Ureter (tissue), 1 donor: ENCODE measurements at regions not wholly inside any gene's neighbourhood (a gene's known extent, or its start where the extent isn't known, plus 50 kb on each side); places are given as distances from the start of the nearest gene placed in this dataset.
"Not testable (repeated sequence)": the region's sequence is repeated elsewhere in the genome, so short reads cannot be mapped to it uniquely, and the experiment has no call there.

Experiments used
- DNase-seq: peaks from one replicate; pipeline ENCODE4 v3.0.0-alpha.2; 2020; ENCODE audit warnings: low spot score
- donor health status: DM: yes; HTN: yes; CAD: no.

DNA sequence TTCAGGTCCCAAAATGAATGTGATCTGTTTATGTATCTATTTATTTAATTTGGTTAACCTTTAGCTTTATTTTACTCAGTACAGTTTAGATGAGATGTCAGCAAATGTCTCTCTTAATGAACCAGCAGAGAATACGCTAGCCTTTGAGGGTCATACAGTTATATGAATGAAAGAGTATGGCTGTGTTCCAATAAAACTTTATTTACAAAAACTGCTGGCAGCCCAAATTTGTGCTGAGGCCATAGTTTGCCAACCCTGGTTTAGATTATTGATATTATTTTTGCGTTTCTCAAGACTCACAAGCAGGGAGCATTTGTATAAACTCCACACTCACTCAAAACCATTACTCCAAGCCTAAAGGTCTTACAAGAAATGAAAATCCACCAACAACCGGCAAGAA, 323.4 kb upstream of the NRP1 start:
- no peak for DNase-seq

- DNase-seq: no peak
These were observed 322.9 kb upstream of the NRP1 start for GRCh38 chr10:33657154-33657908.

GRCh38 chr10:33655921-33656320, 321.5 kb upstream of the NRP1 start:
- DNase-seq: no peak

- no peak for DNase-seq
These were observed 320.8 kb upstream of the NRP1 start for GRCh38 chr10:33655165-33655815.

DNA sequence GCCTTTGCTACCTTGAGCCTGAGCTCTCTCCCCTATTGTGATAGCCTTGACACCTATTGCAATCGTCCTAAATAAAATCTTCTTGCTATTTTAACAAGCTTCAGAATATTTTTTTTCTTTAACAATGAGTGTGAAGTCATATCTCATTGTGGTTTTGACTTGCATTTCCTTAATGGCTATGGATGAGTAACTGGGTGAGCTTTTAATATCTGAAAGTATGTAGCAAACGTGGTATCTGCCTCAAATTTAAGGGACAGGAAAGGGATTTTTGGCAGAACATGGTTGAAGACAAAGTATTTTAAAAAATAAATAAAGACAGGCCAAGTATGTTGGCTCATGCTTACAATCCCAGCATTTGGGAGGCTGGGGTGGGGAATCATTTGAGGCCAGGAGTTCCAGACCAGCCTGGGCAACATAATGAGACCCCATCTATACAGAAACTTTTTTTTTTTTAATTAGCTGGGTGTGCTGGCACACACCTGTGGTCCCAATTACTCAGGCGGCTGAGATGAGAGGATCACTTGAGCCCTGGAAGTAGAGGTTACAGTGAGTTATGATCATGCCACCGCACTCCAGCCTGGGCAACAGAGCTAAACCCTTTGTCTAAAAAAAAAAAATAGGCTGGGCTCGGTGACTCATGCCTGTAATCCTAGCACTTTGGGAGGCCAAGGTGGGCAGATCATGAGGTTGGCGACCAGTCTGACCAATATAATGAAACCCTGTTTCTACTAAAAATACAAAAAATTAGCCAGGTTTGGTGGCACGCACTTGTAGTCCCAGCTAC, 319.3 kb upstream of the NRP1 start:
- no peak for DNase-seq

DNA sequence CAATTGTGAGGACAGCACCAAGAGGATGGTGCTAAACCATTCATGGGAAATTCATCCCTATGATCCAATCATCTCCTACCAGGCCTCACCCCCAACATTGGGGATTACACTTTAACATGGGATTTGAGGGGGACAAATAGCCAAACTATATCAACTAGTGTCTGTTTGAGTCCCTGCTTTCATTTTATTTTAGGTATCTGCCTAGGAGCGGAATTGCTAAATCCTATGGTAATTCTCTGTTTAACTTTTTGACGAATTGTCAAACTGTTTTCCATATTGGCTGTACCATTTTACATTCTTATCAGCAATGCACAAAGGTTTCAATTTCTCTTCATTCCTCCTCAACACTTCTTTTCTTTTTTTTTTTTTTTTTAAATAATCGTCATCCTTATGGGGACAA, 318.4 kb upstream of the NRP1 start:
- DNase-seq: no peak

GRCh38 chr10:33650131-33650530, 315.7 kb upstream of the NRP1 start:
- not testable (repeated sequence) for DNase-seq

- no peak for DNase-seq
These were observed 308.6 kb upstream of the NRP1 start for GRCh38 chr10:33643042-33643441.

DNA sequence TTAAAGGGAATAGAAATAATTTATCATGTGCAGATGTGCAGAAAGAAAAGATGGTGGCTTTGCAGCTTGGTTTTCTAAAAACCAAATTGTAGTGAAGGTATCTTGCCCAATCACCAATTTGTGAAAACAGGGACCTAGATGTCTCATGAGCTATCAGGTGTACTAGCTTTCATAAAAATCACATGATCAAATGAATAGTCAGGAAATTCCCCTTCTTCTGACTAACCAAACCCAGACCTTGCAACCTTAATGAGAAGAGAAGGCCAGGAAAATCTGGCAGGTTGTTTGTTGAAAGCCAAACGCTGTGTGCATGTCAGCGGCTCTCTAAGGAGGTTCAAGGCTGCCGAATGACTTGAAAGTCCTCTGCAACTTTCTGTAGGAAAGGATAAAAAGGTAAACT, 304.4 kb upstream of the NRP1 start:
- DNase-seq: no peak

DNA sequence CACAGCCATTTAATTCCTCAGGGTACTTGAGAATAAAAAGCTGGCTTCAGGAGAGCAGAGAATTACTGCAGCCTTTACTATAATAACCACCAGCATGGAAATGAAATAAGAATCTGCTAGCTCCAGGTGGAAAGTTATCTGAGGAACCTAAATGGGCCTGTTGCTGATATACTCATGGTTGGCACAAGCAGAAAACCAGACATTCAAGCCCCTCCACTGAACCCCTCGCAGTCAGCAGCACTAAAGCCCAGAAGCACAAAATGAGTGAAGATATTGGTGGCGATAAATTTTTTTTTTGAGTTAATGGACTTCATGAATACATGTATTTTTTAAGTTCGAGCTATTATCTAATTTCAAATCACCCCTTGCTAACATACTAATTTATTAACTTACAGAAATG, 303.9 kb upstream of the NRP1 start:
- no peak for DNase-seq

- DNase-seq: no peak
These were observed 301.6 kb upstream of the NRP1 start for GRCh38 chr10:33635967-33636515.

- no peak for DNase-seq
These were observed 298.0 kb upstream of the NRP1 start for GRCh38 chr10:33632432-33632831.

- no peak for DNase-seq
These were observed 297.5 kb upstream of the NRP1 start for GRCh38 chr10:33631991-33632390.

- no peak for DNase-seq
These were observed 296.3 kb upstream of the NRP1 start for GRCh38 chr10:33630761-33631160.

DNA sequence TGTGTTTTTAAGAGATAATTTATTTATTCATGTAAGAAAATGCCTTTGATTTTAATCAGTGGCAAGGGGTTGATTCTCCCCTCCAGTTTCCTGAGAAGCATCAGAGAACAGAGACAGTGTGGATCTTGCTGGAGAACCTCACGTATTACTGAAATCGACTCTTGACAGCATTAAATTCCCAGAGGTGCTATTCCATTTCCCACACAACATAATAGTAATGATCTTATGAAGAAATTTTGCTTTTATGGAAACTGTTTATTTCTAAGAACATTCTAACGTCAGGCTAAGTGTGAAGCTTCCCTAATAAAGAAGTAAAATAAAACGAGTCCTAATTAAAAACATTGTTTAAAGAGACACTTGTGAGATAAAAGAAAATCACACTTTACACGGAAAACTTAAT, 293.1 kb upstream of the NRP1 start:
- no peak for DNase-seq

GRCh38 chr10:33626798-33627466, 292.5 kb upstream of the NRP1 start:
- DNase-seq: no peak

DNA sequence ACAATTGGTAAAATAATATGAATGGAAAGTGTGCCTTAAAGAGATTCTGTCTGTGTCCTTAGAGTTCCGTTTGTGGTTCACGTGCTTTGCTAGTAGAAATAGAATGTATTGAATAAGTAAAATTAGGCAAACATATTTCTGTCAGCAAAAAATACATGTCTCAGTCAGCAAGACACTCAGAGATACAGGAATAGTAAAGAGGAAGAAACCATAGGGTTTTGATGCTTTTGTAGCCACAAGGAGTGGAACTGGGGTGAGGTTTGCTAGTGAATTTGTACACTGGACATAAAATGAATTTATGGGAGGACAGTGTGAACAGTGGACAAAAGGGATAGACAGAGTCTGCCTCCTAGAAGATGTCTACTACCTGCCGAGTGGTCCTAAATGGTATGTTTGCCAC, 289.2 kb upstream of the NRP1 start:
- DNase-seq: no peak

- no peak for DNase-seq
These were observed 286.6 kb upstream of the NRP1 start for GRCh38 chr10:33621101-33621500.

DNA sequence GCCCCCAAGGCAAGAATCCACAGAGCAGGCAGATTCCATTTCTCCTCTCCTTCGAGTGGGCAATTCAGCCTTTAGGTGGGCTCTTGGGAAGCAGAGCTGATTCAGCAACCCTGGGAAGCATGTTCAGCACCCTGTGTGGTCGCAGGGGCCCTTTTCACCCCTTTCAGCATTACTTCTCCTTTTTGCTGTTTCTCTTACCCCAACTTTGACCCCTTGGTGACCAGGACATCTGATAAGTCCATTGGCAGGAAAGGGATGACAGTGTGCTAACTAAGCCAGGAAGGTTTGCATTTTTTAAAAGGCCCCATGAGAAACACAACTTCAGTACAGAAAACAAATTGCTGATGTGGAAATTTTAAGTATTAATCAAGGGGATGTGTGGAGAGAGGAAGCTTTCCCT, 283.7 kb upstream of the NRP1 start:
- no peak for DNase-seq

DNA sequence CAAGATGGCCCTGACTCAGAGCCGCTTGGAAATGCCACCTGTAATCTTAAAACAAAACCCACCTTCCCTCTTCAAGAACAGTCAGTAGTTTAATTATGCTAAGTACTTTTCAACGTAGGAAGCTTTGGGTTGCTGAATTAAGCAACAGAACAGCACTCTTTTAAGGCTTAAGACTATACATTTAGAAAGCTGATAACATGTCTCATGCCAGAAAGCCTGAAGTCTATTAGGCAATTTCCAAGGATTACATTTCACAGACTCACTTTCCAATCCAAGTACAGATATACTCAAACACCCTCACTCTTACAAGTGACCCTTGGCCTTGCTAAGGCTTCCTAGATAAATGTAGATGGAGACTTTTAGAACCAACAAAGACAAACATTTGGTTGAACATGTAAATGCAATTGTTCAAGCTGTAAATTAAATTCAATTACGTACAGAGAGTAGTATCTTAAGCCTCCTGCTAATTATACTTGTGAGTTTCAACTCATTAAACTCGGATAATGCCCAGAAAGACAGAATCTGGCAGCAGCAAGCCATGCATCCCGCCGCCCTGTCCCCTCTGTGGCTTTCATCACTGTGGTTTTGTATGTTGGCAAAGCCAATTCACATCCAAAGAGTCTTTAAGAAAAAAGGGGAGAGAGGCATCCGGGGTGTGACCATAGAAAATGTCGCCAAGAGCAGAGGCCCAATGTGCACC, 283.1 kb upstream of the NRP1 start:
- DNase-seq: no peak

DNA sequence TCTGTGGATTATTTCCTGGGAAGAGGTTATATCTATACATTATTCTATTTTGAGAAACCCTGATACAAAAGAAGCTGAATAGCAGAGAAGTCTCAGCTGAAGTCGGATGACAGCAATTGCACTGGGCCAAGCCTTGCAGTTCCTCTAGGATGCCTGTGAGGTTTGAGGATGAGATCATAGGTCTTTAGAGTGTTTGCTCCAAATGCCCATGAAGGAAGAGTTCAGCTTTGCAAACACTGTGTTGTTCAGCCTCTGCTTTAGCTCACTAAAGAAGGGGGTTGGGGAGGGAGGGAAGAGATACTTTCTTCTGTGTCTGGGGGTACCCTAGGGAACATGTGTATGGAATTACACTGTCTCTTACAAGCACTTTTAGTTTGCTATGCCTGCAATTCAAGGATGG, 282.5 kb upstream of the NRP1 start:
- DNase-seq: no peak
